ENCODE measurements at regions not wholly inside any gene's neighbourhood (a gene's known extent, or its start where the extent isn't known, plus 50 kb on each side); places are given as distances from the start of the nearest gene placed in this dataset.

- peak overlapping the region; percentile 19 for H2AFZ ChIP-seq (replicated peaks; ENCODE audit: low read length, poor library complexity)
- H3K79me1 ChIP-seq (ENCODE audit: low read depth in 1 of 2, low read length in 2 of 2): no peaks in the 10 kb centered on the region
- H3K4ac ChIP-seq (ENCODE audit: low read depth, low read length): no peak overlapping the region
- H3K56ac ChIP-seq (ENCODE audit: extremely low read depth, insufficient read depth, low read length): no peak overlapping the region
- H2AK5ac ChIP-seq (ENCODE audit: low read depth, low read length): no peak overlapping the region
- H2BK20ac ChIP-seq (ENCODE audit: low read depth, low read length): no peak overlapping the region
- H4K20me1 ChIP-seq (ENCODE audit: insufficient read depth, low read length): no peaks in the 10 kb centered on the region
- no peaks in the 10 kb centered on the region for H3K9me1 ChIP-seq (ENCODE audit: insufficient read depth, low read length)
- no peak overlapping the region for H4K91ac ChIP-seq (ENCODE audit: insufficient read depth, low read depth, low read length)
- ChIA-PET CTCF (no interaction called here), POLR2A (ENCODE audit: unreplicated experiment) (no interaction called here)
- ATAC-seq (ENCODE audit: low read depth) (peak; percentile 87), DNase-seq (peak; percentile 16)
- no peaks in the 10 kb centered on the region for H3K4me1 ChIP-seq (ENCODE audit: control insufficient read depth, insufficient read depth, low read length)
- 6% methylated on average over 37 of the region's 83 CpGs; no CpG with 5 or more reads in 1 of the 2 experiments for WGBS, 2 experiments (ENCODE audit: extremely low coverage in 2 of 2, insufficient read length in 1 of 2)
- H4K8ac ChIP-seq (ENCODE audit: low read depth in 2 of 2, low read length in 2 of 2): no peak overlapping the region
- H2BK5ac ChIP-seq (ENCODE audit: low read depth, low read length, poor library complexity, severe bottlenecking): no peak overlapping the region
- H2AK9ac ChIP-seq (replicated peaks; ENCODE audit: low read depth, low read length, poor library complexity): no peak overlapping the region
- dilution Hi-C loops (cut with HindIII; ENCODE audit: low sequenced_read_pairs, unreplicated experiment) (no loop called here), in situ Hi-C loops (cut with MboI; ENCODE audit: low sequenced_read_pairs) (no loop called here), intact Hi-C loops (cut with micrococcal nuclease) (loop anchor here (10.0 kb wide), 3 partner anchors 516 to 1096 kb away; partner anchors contain the start of gene SGCD)
- H3K36me3 ChIP-seq (ENCODE audit: control insufficient read depth, insufficient read depth, low read length): no peaks in the 10 kb centered on the region
- H3K9ac ChIP-seq (ENCODE audit: low read depth, low read length): no peak overlapping the region
- H2BK15ac ChIP-seq (ENCODE audit: low read depth, low read length): no peak overlapping the region
- no peak overlapping the region for H3K23ac ChIP-seq (ENCODE audit: low read depth, low read length)
- no peaks in the 10 kb centered on the region for H3K9me3 ChIP-seq (ENCODE audit: control insufficient read depth, insufficient read depth, low read length)
- no peak for TF ChIP-seq SMC3 (IDR thresholded peaks at IDR 0.05; ENCODE audit: low read depth, low read length)
- TF ChIP-seq CHD1 (IDR thresholded peaks at IDR 0.05; ENCODE audit: low read depth, low read length): no peak
- no peak for TF ChIP-seq BHLHE40 (IDR thresholded peaks at IDR 0.05; ENCODE audit: low read depth, low read length)
- no peak for TF ChIP-seq MAZ (IDR thresholded peaks at IDR 0.05; ENCODE audit: borderline replicate concordance, low read depth, low read length)
- TF ChIP-seq RCOR1 (IDR thresholded peaks at IDR 0.05; ENCODE audit: insufficient replicate concordance, low read length): no peak
- no peak for TF ChIP-seq CEBPB (IDR thresholded peaks at IDR 0.05; ENCODE audit: low read depth, low read length)
- TF ChIP-seq POLR2A (IDR thresholded peaks at IDR 0.05; ENCODE audit: low read depth, low read length): no peak
- no peak for TF ChIP-seq RAD21 (IDR thresholded peaks at IDR 0.05; ENCODE audit: low read length)
- no peak for TF ChIP-seq NFE2L2 (IDR thresholded peaks at IDR 0.05; ENCODE audit: low read depth, low read length)
- no peak for TF ChIP-seq ELK1 (IDR thresholded peaks at IDR 0.05; ENCODE audit: borderline replicate concordance, low read depth, low read length)
- no peak for TF ChIP-seq FOS (IDR thresholded peaks at IDR 0.05; ENCODE audit: low read depth, low read length)
- no peak for TF ChIP-seq USF2 (IDR thresholded peaks at IDR 0.05; ENCODE audit: low read depth, low read length)
- TF ChIP-seq, protein P1, sequence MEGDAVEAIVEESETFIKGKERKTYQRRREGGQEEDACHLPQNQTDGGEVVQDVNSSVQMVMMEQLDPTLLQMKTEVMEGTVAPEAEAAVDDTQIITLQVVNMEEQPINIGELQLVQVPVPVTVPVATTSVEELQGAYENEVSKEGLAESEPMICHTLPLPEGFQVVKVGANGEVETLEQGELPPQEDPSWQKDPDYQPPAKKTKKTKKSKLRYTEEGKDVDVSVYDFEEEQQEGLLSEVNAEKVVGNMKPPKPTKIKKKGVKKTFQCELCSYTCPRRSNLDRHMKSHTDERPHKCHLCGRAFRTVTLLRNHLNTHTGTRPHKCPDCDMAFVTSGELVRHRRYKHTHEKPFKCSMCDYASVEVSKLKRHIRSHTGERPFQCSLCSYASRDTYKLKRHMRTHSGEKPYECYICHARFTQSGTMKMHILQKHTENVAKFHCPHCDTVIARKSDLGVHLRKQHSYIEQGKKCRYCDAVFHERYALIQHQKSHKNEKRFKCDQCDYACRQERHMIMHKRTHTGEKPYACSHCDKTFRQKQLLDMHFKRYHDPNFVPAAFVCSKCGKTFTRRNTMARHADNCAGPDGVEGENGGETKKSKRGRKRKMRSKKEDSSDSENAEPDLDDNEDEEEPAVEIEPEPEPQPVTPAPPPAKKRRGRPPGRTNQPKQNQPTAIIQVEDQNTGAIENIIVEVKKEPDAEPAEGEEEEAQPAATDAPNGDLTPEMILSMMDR (conservative IDR thresholded peaks at IDR 0.05; ENCODE audit: low read depth, low read length): no peak
- TF ChIP-seq MAFK (IDR thresholded peaks at IDR 0.05; ENCODE audit: low read depth, low read length): no peak
- TF ChIP-seq RFX5 (IDR thresholded peaks at IDR 0.05; ENCODE audit: low read depth, low read length): no peak
- no peak for TF ChIP-seq MXI1 (IDR thresholded peaks at IDR 0.05; ENCODE audit: borderline replicate concordance, low read depth, low read length)
- no peak overlapping the region for H3K14ac ChIP-seq (replicated peaks; ENCODE audit: low read depth, low read length)
- H3K4me2 ChIP-seq (ENCODE audit: low read depth, low read length): peak overlapping the region; percentile 74; the same call in 1 of the 2 replicates
- no peak overlapping the region for H2BK120ac ChIP-seq (ENCODE audit: low read depth, low read length)
- H3K27ac ChIP-seq (ENCODE audit: insufficient read depth, low read length): no peak overlapping the region
- no TSS peak for BruUV-seq (replicated peaks)
- H3K4me3 ChIP-seq (ENCODE audit: insufficient read depth, low read depth, low read length): peak overlapping the region; percentile 37
- H3K27me3 ChIP-seq (ENCODE audit: control insufficient read depth, insufficient read depth, low read length): peaks cover 27% of the 10 kb centered on the region
- no peak overlapping the region for H4K5ac ChIP-seq (ENCODE audit: low read depth, low read length)
- no peak overlapping the region for H3K18ac ChIP-seq (ENCODE audit: low read depth, low read length)
Observed at GRCh38 chr5:155728146-155728856, 598.7 kb upstream of the SGCD start.
